ENCODE measurements at regions not wholly inside any gene's neighbourhood (a gene's known extent, or its start where the extent isn't known, plus 50 kb on each side); places are given as distances from the start of the nearest gene placed in this dataset.

DNA sequence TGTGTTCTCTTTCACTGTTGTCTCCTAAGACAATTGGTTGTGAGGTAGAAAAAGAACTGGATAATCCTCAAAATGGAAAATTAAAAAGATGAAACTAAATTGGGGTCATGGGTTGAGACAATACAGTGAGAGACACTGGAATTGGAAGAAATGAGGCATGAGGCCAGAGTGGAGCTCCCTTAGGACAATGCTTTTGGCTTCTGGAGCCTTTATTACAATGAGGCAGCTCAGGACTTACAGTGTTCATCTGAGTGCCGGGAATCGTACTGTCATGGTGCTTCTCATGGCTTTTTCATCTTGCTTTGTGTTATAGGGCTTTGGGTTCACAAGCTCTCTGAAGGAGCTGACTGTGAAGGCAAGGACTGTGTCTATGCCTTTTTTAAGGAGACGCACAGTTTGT lies 293.5 kb downstream of the SOX2 start:
- TF ChIP-seq, protein P1, sequence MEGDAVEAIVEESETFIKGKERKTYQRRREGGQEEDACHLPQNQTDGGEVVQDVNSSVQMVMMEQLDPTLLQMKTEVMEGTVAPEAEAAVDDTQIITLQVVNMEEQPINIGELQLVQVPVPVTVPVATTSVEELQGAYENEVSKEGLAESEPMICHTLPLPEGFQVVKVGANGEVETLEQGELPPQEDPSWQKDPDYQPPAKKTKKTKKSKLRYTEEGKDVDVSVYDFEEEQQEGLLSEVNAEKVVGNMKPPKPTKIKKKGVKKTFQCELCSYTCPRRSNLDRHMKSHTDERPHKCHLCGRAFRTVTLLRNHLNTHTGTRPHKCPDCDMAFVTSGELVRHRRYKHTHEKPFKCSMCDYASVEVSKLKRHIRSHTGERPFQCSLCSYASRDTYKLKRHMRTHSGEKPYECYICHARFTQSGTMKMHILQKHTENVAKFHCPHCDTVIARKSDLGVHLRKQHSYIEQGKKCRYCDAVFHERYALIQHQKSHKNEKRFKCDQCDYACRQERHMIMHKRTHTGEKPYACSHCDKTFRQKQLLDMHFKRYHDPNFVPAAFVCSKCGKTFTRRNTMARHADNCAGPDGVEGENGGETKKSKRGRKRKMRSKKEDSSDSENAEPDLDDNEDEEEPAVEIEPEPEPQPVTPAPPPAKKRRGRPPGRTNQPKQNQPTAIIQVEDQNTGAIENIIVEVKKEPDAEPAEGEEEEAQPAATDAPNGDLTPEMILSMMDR (IDR thresholded peaks at IDR 0.05; ENCODE audit: low read length) = no peak
- no peak for TF ChIP-seq EZH2 (IDR thresholded peaks at IDR 0.05; ENCODE audit: borderline replicate concordance, low read length)

Measured in OCI-LY1 (cell line).